ENCODE measurements at regions not wholly inside any gene's neighbourhood (a gene's known extent, or its start where the extent isn't known, plus 50 kb on each side); places are given as distances from the start of the nearest gene placed in this dataset.
"Not testable (repeated sequence)": the region's sequence is repeated elsewhere in the genome, so short reads cannot be mapped to it uniquely, and the experiment has no call there.

GRCh38 chr13:109979676-109980075, 193.3 kb upstream of the IRS2 start:
- not testable (repeated sequence) for DNase-seq (ENCODE audit: low read depth, low spot score)

GRCh38 chr13:109979228-109979627, 192.8 kb upstream of the IRS2 start:
- no peak for DNase-seq (ENCODE audit: low read depth, low spot score)

GRCh38 chr13:109977212-109977968, 191.0 kb upstream of the IRS2 start:
- DNase-seq (ENCODE audit: low read depth, low spot score), result no peak

- DNase-seq (ENCODE audit: low read depth, low spot score), result no peak
These were observed 190.0 kb upstream of the IRS2 start for GRCh38 chr13:109976206-109976997.

GRCh38 chr13:109974354-109974753, 188.0 kb upstream of the IRS2 start:
- no peak for DNase-seq (ENCODE audit: low read depth, low spot score)

- no peak for DNase-seq (ENCODE audit: low read depth, low spot score)
These were observed 186.9 kb upstream of the IRS2 start for GRCh38 chr13:109973279-109973678.

- peak; percentile 18 for DNase-seq (ENCODE audit: low read depth, low spot score)
These were observed 185.2 kb upstream of the IRS2 start for GRCh38 chr13:109971456-109972090.

- peak; percentile 20 for DNase-seq (ENCODE audit: low read depth, low spot score)
These were observed 184.6 kb upstream of the IRS2 start for GRCh38 chr13:109971006-109971405.

GRCh38 chr13:109968876-109969577, 182.6 kb upstream of the IRS2 start:
- no peak for DNase-seq (ENCODE audit: low read depth, low spot score)

- DNase-seq (ENCODE audit: low read depth, low spot score), result no peak
These were observed 177.7 kb upstream of the IRS2 start for GRCh38 chr13:109963960-109964563.

GRCh38 chr13:109963384-109963783, 177.0 kb upstream of the IRS2 start:
- no peak for DNase-seq (ENCODE audit: low read depth, low spot score)

GRCh38 chr13:109959903-109960302, 173.5 kb upstream of the IRS2 start:
- no peak for DNase-seq (ENCODE audit: low read depth, low spot score)

- DNase-seq (ENCODE audit: low read depth, low spot score), result no peak
These were observed 171.5 kb upstream of the IRS2 start for GRCh38 chr13:109957875-109958274.

GRCh38 chr13:109955598-109955997, 169.2 kb upstream of the IRS2 start:
- DNase-seq (ENCODE audit: low read depth, low spot score), result peak; percentile 16

GRCh38 chr13:109954441-109954840, 168.1 kb upstream of the IRS2 start:
- no peak for DNase-seq (ENCODE audit: low read depth, low spot score)

GRCh38 chr13:109951491-109951890, 165.1 kb upstream of the IRS2 start:
- no peak for DNase-seq (ENCODE audit: low read depth, low spot score)

- DNase-seq (ENCODE audit: low read depth, low spot score), result no peak
These were observed 163.0 kb upstream of the IRS2 start for GRCh38 chr13:109949397-109949796.

GRCh38 chr13:109947006-109947405, 160.6 kb upstream of the IRS2 start:
- no peak for DNase-seq (ENCODE audit: low read depth, low spot score)

- DNase-seq (ENCODE audit: low read depth, low spot score), result peak; percentile 33
These were observed 159.0 kb upstream of the IRS2 start for GRCh38 chr13:109945206-109945960.

GRCh38 chr13:109941951-109942350, 155.6 kb upstream of the IRS2 start:
- no peak for DNase-seq (ENCODE audit: low read depth, low spot score)

- DNase-seq (ENCODE audit: low read depth, low spot score), result no peak
These were observed 154.8 kb upstream of the IRS2 start for GRCh38 chr13:109941221-109941620.

All from astrocyte of the hippocampus (primary cell).